HEK293T (cell line): ENCODE measurements at regions not wholly inside any gene's neighbourhood (a gene's known extent, or its start where the extent isn't known, plus 50 kb on each side); places are given as distances from the start of the nearest gene placed in this dataset.

Experiments used
- ARNT ChIP-seq: fragments of 450-650 bp; IDR thresholded peaks from 2 replicates; pipeline ENCODE4 v1.6.1; 2017; ENCODE audit warnings: mild to moderate bottlenecking
- BHLHE40 ChIP-seq: fragments of 450-650 bp; IDR thresholded peaks from 2 replicates; pipeline ENCODE4 v1.6.1; 2016; ENCODE audit warnings: mild to moderate bottlenecking, moderate library complexity, borderline replicate concordance
- CTBP1 ChIP-seq: fragments of 450-650 bp; IDR thresholded peaks from 2 replicates; pipeline ENCODE4 v1.6.1; 2016; ENCODE audit warnings: borderline replicate concordance
- ELF4 ChIP-seq: fragments of 450-650 bp; IDR thresholded peaks from 2 replicates; pipeline ENCODE4 v1.6.1; 2017; ENCODE audit warnings: antibody characterized with exemption
- FOXK2 ChIP-seq: fragments of 450-650 bp; IDR thresholded peaks from 2 replicates; pipeline ENCODE4 v1.6.1; 2016; ENCODE audit warnings: mild to moderate bottlenecking
- FOXM1 ChIP-seq: fragments of 450-650 bp; IDR thresholded peaks from 2 replicates; pipeline ENCODE4 v1.6.1; 2017; ENCODE audit warnings: mild to moderate bottlenecking, borderline replicate concordance
- HDGF ChIP-seq: fragments of 450-650 bp; IDR thresholded peaks from 2 replicates; pipeline ENCODE4 v1.6.1; 2017; ENCODE audit warnings: antibody characterized with exemption, borderline replicate concordance
- NFRKB ChIP-seq: fragments of 450-650 bp; IDR thresholded peaks from 2 replicates; pipeline ENCODE4 v1.6.1; 2016; ENCODE audit warnings: mild to moderate bottlenecking, moderate library complexity
- PKNOX1 ChIP-seq: fragments of 450-650 bp; IDR thresholded peaks from 2 replicates; pipeline ENCODE4 v1.6.1; 2016
- SP1 ChIP-seq: fragments of 450-650 bp; IDR thresholded peaks from 2 replicates; pipeline ENCODE4 v1.6.1; 2017
- SUZ12 ChIP-seq: fragments of 450-650 bp; IDR thresholded peaks from 2 replicates; pipeline ENCODE4 v1.6.1; 2016; ENCODE audit warnings: mild to moderate bottlenecking
- TARDBP ChIP-seq: fragments of 450-650 bp; IDR thresholded peaks from 2 replicates; pipeline ENCODE4 v1.6.1; 2016
- ZNF384 ChIP-seq: fragments of 450-650 bp; IDR thresholded peaks from 2 replicates; pipeline ENCODE4 v1.6.1; 2016

GRCh38 chr5:110899566-110900412 lies 161.0 kb downstream of the SLC25A46 start:
- TF ChIP-seq FOXM1 (no peak), ZNF384 (no peak), FOXK2 (no peak), ELF4 (no peak), HDGF (no peak), ARNT (no peak), SUZ12 (no peak), NFRKB (no peak), BHLHE40 (no peak), SP1 (no peak), TARDBP (no peak), PKNOX1 (no peak), CTBP1 (no peak)
